Right forelimb (tissue), 1 donor: ENCODE measurements at regions not wholly inside any gene's neighbourhood (a gene's known extent, or its start where the extent isn't known, plus 50 kb on each side); places are given as distances from the start of the nearest gene placed in this dataset.

Experiments
- DNase-seq: peaks from one replicate; pipeline ENCODE4 v3.0.0-alpha.2; 2018

DNA sequence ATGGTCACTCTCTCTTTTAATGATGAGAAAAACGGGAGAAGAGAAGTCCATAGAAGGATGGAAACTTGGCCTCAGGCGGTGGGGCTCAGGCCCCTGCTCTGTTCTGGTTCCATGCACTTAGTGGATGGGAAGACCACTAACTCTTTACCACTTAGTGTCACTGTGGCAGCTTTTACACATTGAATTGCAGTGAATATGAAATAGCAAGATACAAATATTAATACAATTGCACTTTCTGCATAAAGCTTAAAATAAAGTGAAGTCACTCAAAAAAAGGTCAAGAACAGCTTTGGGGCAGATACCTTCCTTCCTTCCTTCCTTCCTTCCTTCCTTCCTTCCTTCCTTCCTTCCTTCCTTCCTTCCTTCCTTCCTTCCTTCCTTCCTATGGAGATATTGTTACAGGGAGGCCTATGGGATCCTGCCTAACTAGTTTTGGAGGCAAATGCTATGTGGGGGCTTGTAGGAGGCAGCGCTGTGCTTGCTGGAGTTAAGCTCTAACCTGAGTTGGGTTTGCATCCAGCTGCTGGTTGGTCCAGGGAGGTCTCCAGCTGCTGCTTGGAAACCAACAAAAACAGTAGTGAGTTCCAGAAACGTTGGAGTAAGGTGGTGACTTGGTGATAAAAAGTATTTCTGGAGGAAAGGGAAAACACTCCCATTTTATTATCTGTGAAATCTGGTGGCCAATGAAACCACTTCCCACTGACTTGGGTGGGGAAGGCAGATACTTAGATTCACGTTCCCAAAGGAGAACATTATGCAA lies 62.3 kb upstream of the NKX2-2 start:
- DNase-seq, result no peak

DNA sequence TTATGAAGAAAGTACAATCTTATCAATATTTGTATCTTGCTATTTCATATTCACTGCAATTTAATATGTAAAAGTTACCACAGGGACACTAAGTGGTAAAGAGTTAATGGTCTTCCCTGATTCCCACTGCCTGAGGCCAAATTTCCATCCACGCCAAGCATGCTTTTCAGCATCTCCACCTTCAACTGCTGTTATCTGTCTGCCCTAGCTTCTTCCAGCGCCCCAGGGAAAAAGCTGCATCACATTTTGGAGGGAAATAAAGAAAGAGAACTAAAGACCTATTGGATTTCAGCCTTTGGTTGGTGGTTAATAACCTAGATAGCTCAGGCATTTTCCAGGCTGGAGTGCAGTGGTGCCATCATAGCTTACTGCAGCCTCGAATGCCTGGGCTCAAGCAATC lies 61.3 kb upstream of the NKX2-2 start:
- DNase-seq, result no peak

DNA sequence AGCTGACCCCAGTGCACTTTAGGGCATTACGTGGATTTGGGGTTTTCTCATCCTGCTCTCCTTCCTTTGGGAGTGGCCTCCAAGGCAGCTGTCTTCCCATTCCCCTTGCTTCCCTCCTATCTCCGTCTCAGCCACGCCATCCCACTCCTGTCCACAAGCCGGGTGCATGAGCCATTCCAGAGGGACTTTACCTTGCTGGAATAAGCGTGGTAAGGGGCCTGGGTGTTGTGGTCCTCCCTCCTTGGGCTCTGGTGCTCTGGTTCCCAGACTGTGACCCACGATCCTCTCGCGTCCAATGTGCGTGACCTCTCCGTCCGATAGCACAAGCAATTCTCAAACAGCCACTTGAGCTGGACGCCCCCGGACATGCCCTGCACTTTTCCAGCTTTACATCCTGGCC lies 60.6 kb upstream of the NKX2-2 start:
- DNase-seq, result no peak

DNA sequence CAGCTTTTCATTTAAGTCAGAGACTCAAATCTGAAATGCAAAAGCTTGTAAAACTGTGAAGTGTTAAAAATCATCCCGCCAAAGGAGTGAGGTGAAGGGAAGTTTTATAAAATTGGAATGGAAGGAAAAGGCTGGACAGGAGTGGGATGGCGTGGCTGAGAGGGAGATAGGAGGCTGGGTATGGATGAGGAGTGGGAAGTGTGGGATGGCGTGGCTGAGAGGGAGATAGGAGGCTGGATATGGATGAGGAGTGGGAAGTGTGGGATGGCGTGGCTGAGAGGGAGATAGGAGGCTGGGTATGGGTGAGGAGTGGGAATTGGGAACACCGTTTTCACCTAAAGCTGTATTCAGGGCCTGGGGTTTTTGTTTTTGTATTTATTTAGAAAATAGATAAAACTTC lies 59.4 kb upstream of the NKX2-2 start:
- no peak for DNase-seq

DNA sequence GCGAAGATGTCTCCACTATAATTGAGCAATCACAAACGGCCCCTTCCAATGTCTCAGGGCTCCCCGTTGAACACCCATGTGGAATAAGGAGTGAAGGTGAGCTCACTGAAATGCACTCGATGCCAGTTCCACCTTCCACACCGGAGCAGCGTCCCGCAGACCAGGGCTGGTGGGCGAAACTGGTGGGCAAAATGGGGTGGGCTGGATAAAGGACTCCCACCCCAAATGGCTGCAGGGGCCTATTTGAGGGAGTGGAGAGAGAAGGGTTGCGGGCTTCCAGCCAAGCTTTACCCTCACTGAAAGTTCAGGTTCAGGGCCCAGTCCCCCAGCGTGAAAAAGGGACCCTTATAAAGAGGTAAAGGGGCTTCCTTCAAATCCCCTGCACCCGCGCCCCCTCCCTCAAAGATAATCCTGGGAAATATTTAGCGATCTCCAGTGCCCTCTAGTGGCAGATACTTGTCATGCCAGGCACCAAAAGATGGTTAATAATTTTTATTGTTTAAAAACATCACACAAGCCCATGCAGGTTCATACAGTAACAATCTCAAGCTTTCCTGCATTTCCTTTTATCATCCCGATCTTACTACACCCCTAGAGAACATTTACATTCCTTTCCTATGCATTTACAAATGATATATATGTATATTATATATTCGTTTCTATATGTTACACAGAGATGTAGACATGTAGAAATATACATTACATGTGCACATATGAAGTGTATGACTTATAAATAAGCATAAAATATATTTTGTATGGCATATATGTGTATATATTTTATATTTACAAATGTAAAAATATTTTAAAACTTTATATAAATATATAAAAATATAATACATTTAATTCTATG lies 58.2 kb upstream of the NKX2-2 start:
- no peak for DNase-seq

DNA sequence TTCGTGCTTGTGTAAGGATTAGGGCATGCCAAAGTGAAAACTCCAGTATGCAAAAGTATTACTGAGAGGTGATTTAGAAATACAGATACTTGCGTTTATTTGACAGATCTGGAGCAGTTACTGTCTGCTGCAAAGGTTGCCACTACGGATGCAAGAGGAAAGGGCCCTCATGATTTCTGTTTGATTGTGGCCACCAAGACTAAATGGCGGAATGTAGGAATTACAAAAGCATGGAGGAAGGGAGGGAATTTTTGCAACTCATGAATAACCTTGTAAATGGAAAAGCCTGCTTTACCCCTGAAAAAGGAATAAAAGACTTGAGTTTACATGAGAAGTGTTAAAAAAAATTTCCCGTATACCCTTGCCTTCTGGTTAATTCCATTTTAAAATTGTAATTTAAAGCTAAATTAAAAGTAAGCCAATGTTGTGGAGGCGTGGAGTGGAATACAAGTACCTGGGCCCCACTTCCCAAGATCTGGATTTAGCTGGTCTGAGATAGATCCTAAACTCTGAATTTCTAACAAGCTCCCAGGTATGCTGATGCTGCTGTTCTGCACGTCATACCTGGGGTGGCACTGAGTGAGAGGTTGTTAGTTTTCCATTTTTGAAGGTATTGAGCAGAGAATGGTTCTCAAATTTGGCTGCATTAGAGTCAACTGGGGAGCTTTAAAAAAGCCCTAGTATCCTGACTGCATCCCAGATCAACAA lies 56.6 kb upstream of the NKX2-2 start:
- no peak for DNase-seq

DNA sequence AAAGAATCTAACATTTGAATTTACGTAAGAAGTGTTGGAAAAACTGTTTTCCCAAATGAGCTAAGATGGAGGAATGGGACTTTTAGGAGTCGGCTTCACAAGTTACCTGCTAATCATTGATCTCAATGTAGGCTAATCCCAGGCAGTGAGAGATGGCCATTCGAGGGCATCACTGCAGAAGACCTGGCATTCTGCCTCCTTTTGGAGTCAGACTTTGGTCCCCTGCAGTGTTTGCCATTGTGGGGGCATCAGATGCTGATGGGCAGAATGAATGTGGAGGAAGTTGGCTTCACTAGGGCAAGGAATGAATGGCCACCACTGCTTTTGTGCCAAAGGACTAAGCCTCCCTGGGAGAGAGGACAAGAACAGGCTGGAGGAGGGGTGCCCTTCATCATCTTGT lies 55.7 kb upstream of the NKX2-2 start:
- no peak for DNase-seq

DNA sequence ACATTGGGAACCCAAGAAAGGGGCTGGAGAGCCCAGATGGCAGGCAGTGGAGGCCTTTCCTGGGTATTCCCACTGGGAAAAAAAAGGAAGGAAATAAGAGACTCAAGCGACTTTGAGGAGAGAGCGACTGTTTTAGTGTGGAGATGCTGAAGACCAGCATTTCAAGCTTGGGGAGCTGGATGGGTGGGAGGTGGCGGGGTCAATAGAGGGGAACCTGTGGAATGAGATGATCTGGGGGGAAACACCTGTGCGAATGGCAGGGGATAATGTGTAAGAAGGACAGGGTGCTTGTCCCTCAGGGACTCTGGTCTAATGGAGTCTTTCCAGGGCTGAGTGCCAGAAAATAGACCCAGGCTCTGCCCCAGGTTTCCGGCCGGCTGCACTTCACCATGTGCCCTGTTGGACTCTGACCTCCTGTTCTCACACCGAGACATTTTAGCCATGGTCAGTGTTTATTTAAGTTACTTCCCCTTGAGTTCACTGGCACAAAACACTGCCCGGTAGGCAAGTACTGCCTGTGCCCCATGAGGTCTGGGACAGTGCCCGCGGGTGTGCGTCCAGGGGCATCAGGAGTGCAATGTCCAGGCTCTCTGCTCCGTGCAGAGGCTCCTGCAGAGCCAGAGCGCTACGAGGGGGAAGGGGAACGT lies 50.4 kb upstream of the NKX2-2 start:
- DNase-seq, result no peak
